Dermis blood vessel endothelial cell (primary cell): ENCODE measurements at regions not wholly inside any gene's neighbourhood (a gene's known extent, or its start where the extent isn't known, plus 50 kb on each side); places are given as distances from the start of the nearest gene placed in this dataset.
A peak's percentile ranks its signal among the peaks of the same experiment; 100 is the strongest.
"Not testable (repeated sequence)": the region's sequence is repeated elsewhere in the genome, so short reads cannot be mapped to it uniquely, and the experiment has no call there.

Source experiments
- DNase-seq: peaks from one replicate; pipeline ENCODE4 v3.0.0; 2010

DNA sequence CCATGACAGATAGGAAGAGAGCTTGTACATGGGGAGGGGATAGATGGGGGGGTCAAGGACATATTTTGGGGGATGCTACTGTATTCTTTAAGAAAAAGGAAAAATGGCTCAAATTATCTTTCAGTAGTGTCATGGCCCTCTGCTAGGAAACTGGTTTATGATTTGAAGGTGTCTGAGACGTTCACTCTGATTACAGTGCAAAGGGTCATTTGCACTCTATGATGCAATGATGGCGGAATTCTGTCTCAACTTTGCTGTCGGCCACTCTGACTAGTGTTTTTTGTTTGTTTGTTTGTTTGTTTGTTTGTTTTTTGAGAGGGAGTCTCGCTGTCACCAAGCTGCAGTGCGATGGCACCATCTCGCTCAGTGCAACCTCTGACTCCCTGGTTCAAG lies 180.0 kb downstream of the SOX4 start:
- no peak for DNase-seq

DNA sequence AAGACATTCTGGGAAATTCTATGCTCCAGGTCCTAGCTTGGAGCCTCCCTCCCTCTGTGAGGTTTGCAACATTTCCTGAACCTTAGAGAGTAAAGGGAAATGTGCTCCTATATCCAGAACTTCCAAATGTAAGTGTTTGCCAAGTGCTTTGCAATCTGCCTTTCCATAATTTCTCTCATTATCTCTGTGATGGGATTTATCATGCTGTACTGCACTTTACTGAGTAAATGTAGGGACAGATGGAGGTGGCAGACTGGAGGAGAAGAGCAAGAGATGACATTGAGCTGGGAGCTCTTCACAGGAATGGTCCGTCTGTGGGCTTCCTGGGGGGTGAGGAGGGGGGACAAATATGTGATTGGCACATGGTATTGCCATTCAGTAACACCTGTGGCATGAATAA lies 184.3 kb downstream of the SOX4 start:
- no peak for DNase-seq

DNA sequence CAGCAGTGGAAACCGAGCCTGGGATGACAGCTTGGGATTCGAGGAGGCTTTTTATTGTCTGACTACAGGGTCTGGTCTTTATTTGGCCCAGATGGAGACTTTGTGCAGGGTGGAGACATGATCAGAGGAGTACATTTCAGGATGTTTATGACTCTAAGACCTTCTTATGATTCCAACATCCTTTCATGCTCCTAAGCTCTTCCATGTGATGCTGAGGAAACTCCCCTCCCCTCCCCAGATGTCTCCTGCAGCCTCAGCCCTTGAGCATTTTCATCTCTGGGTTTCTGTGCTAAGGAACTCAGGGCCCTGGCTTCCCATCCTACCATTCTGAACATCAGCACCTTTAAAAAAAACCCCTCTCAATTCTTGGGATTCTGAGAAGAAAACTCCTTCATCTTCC lies 186.6 kb downstream of the SOX4 start:
- DNase-seq = no peak

DNA sequence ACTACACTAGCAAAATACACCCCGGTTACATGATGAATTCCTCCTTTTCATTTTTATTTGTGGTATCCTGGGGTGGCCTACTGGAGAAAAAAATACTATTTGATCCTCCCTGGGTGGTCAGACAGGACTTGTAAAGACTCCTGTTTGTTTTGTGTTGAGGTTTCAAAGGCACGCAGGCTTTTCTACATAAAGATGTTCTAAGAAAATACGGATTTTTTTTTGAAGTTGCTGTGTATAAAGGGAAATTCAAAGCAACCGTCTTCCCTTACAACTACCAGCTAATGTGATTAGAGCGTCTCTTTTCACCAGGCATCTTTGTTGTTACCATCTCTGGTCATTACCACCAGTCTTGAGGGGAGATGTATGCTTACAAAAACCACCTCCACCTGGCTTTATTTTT lies 187.1 kb downstream of the SOX4 start:
- no peak for DNase-seq

DNA sequence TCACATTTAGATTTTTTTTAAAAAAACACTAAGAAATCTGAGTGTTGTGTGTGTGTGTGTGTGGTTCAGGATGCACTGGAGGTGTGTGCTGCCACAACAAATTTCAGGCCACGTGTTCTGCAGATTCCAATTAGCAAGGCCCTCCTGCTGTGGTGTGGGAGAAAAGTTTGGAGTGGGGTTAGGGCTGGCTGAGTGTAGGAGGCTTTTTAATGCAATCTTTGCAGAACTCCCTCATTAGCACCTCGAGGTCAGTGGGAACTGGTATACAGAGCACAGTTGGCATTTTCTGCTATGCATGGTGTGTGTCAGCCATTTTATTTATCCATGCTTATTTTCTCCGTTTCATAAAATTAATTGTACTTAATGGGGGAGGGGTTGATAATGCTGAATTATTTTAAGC lies 187.6 kb downstream of the SOX4 start:
- DNase-seq = no peak

DNA sequence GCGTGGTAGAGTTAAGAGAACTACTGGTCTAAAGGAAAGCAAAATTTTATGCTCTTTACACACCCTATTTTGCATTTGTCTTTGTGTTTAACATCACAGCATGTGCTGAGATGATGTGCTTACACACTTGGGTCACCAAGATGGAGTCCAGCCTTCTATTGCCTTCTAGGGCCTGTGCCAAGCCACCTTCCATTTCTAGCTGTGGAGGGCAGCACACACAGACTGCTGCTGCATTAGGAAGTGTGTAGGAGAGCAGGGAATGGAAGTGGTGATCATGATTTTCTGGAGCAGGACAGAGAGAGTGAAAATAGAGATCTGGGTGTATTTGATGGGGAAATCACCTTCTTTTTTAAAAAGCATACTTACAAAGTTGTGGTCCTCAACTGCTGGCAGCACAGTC lies 191.6 kb downstream of the SOX4 start:
- DNase-seq = no peak

DNA sequence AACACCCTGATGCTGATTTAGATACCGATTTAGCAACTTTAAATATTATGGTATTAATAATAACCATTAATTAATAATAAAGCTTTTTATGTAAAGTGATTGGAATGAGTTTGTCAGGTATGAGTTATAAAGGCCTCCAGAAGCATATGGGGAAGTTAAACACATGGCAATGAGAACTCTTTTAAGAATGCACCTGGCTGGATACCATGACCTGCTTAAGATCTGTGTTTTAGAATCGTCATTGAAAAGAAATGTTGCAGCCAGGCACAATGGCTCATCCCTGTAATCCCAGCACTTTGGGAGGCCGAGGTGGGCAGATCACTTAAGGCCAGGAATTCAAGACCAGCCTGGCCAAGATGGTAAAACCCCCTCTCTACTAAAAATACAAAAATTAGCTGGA lies 197.5 kb downstream of the SOX4 start:
- DNase-seq = no peak

DNA sequence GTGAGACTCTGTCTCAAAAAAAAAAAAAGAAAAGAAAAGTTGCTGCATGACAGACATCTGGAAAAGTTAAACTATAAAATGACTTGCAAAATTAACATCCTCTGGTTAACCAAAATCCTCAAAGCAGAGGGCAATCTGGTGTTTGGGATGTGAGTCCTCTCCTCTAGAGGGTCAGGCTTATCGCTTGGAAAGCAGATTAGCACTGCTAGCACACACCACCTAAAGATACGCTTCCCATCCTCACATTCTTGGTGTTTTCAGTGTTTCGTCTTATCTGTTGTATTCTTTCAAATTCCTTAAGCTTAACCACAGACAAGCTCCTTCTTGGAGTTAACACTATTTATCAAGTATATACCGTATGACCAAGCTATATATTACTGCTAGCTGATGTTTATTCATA lies 198.0 kb downstream of the SOX4 start:
- DNase-seq = no peak

DNA sequence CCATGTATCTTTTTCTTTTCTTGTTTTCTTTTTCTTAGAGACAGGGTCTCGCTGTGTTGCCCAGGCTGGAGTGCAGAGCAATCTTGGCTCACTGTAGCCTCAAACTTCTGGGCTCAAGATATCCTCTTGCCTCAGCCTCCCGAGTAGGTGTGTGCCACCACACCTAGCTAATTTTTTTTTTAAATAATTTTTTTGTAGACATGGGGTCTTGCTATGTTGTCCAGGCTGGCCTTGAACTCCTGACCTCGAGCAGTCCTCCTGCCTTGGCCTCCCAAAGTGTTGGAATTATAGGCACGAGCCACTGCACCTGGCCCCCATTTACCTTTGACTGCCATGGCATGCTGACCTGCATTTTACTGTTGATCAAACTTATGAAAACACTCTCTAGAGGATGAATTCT lies 198.6 kb downstream of the SOX4 start:
- DNase-seq = no peak

DNA sequence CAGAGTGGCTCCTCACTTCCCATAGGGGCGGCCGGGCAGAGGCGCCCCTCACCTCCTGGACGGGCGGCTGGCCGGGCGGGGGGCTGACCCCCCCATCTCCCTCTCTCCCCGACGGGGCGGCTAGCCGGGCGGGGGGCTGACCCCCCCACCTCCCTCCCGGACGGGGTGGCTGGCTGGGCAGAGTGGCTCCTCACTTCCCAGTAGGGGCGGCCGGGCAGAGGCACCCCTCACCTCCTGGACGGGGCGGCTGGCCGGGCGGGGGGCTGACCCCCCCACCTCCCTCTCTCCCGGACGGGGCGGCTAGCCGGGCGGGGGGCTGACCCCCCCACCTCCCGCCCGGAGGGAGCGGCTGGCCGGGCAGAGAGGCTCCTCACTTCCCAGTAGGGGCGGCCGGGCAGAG lies 203.4 kb downstream of the SOX4 start:
- not testable (repeated sequence) for DNase-seq

DNA sequence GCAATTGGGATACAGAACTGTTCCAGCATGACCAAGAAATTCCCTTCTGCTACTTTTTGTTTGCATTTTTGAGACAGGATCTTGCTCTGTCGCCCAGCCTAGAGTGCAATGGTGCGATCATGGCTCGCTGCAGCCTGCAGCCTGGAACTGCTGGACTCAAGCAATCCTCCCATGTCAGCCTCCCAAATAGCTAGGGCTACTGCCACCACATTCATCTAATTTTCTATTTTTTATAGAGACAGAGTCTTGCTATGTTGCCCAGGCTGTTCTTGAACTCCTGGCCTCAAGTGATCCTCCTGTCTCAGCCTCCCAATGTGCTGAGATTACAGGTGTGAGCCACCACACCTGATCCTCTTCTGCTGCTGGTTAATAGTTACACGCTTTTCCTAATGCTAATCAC lies 204.9 kb downstream of the SOX4 start:
- DNase-seq = no peak

DNA sequence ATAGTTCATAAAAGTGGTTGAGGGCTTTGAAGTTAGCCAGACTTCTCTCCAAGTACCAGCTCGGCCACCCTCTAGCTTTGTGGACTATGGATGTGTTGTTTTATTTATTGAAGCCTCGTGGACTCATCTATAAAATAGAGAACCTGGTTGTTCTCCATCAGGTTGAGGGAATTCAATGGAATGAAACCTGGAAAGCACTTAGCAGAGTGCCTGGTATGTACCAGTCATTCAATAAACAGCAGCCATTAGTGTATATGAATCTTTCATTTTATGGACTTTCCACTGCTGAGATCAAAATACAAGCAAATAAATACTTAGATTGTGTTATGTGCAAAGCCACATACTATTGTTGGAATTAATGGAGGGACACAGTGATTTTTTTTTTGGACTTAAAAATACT lies 206.8 kb downstream of the SOX4 start:
- no peak for DNase-seq

DNA sequence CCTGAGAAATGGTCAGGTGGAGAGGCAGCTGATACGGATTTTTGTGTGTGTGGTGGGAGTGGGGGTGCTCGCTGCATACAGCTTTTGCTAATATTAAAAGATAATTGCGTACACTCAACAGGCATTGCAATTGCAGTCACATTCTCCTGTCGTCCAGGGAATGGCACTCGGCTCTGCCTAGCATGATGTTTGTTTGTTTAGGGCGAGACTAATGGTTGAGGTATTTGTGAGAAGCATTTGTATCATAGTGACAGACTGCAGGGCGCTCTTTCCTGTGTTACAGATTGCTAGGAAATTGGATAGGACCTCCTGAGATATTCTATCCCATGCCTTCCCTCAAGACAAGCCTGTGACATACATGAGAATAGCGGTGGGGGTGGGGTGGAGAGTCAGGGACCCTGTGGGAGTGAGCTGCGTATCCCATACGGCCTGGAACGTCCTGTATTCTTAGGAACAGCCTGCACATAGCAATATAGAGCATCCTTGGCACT lies 207.4 kb downstream of the SOX4 start:
- no peak for DNase-seq

DNA sequence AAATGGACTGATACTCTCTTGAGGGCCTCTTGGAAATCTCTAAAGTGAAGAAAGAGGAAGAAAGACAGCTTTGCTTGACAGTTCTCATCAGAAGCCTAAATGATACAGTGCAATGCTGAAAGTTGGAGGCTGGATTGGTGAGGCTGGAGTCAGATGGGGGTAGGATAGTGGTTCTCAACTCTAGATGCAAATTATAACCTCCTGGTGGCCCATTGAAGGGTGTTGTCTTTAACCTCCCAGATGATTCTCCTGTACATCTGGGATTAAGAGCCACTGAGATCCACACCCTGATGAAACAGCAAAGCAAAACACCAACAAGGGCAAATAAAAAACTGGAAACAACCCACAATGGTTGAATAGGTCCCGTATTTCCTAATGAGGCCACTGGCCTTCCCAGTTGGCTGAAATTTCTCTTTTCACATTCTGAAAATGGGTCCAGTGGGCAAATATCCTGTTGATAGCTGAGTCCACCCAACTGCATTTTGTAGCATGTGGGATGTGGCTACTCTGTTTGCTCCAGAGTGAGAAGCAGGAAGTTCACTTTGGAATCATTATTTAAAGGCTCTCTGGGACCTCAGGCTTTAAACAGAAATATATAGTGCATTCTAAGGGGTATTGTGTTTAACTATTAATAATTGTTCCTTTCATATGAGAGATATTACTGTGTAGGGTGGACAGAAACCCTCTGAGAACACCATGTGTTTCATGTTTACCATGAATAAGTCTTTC lies 208.1 kb downstream of the SOX4 start:
- no peak for DNase-seq

DNA sequence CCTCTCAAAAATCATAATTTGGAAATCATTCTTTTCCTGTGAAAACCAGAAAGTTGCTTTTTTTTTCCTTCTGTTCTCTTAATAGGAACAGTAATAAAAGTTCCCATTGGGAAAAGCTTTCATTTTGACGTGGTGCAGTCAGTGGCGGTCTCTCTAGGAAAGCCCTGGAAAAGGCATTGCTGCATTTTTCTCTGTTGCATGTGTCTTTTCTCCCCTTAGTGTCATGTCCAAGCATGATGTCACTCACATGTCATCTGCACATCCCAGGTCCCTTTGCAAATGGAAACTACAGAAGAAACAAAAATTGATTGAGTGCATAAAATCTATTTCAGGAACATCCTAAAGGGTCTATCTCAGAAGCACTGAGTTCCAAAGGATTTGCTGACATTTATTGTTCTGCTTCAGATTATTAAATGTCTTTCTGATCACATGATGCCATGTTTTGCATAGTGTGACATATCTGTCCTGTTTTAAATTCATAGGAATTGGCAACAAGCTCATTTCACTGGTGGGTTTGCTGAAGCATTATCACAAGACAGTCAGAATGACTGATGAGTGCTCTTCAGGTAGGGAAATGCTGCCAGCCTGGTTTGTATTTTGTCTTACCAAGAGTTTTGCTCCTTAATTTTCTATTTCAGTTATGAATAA lies 208.7 kb downstream of the SOX4 start:
- no peak for DNase-seq

DNA sequence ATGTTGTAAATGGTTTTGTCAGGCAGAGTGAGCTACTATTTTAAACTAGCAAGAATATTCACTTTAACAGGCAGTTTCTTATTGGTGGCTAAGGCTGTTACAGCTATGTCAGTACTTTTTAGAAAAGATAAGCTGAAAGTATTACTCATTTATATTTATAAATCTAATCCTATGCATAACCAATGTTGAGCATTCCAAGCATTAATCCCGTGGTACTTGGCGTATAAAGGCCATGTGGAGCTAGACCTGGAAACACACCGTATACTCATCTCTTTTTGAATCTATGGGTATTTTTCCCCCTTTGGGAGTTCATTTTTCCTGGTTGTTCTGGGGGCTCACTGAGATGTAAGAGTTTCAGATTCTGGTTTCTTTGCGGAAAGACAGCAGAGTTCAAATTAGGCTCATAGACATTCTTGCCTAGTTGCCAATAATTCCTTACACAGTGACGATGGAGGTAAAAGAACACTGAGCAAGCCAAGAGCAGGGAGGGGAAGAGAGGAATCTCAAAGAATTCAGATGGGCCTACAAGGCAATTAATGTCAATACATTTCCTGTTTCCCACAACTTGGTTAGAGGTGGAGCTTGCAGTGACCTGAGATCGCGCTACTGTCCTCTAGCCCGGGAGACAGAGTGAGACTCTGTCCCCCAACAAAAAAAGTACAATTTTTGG lies 211.5 kb downstream of the SOX4 start:
- no peak for DNase-seq

DNA sequence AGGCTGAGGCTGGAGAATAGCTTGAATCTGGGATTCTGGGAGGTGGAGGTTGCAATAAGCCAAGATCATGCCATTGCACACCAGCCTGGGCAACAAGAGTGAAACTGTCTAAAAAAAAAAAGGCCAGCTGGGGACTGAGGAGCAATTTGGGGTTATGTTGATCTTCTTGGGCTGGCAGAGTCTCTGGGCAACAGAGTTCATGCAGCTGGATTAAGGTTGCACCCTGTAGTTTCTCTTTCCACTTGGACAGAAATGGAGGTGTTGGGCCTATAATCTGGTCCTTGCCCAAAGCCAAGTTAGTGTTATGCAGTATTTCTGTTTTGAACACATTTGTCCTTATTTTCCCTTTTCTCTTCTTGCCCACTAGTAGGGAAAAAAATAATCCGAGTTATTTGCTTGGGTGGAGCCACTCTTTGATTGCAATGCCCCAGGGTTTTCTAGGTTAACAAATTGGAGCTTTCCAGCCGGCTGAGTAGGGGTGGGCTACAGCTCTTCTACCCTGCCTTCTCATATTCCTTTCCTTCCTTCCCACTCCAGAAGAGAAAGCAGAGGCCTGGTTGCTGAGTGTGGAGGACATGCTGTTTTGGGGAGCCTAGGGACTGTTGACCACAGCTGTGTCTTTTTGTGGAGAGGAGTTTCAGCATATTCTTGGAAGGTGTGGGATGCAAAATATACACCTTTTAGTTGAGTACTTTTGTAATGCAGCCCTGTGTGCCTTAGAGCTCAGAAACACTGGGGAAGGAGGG lies 213.9 kb downstream of the SOX4 start:
- DNase-seq = no peak

DNA sequence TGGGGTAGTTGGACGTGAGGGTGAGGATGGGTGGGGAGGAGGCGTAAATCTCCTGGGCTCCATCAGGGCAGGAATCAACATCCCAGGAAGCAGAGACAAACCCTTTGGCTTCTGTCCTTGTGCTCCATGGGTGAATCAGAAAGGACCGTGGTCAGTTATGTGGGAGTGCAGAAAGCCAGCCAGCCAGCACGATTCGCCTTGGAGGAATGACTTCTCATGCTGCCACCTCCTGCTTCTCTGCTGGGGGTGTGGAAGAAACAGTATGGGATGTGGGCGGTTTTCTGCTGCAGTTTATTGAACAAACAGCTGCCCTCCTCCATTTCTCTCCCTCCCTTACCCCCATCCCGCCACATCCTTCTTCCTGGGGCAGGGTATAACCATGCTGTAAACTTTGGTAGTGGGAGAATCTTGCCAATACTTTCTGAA lies 214.5 kb downstream of the SOX4 start:
- no peak for DNase-seq

DNA sequence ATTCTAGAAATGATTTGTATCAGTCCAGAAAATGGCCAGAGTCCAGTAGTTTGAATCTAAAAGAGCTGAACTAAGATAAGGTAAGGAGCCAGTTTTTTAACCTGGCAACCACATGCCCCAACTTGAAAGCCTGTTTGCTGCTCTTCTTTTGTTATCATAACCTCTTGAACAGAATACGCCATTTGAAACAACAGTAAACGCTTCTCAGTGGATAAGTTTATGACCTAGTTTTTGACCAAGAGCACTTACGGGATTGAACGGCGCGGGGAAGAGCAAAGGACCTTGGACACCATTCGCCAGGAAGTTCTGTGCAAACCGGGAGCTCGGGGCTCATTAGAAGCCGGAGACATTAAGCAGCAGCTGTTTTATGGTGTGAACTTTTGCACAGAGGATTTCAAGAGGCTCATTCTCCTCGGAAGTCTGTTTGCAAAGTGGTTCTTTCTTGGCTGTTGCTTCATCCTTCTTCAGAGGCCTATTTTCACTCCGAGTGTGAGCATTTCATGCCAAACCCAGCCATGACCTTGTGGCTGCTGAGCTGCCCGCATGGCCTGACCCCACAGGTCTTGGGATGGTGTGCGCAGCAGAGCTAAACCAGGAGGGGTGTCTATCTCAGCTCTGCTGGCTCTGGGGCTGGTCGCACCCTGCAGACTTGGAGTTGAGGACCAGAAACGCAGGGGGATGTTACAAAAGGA lies 215.1 kb downstream of the SOX4 start:
- DNase-seq = no peak

DNA sequence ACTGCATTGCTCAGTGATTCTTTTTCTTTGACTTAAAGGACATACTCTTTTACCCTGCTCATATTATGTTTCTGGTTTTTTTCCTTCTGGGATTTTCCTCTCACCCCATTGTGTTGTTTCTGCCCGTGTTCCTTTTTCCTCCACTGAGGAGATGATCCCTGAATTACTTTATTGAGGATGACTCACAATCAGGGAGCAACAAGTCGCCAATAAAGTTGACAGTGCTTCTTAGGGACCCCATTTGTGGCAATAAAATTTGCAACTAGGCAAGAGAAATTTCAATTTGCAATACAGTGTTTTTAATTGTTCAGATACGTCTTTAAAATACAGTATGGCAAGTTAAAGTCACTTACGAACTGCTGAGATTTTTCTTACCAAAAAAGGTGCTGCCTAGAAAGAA lies 217.9 kb downstream of the SOX4 start:
- no peak for DNase-seq

DNA sequence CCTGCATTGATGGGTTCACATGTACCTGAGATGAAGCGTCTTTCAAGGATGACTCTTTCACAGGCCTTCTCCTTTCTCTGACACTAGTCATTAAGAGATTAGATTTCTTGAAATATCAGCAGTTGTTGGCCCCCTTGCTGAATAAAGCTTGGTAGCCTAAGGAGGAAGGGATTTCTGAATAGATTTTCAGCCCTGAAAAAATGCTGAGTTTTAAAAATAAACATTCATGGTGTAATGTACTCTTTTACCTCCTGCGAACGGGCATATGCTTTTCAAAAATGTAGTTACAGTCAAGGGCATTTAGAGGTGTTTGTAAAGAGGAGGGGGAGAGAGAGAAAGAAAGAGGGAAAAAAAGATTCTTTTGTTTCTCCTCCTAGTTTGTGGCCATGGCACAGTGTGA lies 222.7 kb downstream of the SOX4 start:
- DNase-seq = no peak

DNA sequence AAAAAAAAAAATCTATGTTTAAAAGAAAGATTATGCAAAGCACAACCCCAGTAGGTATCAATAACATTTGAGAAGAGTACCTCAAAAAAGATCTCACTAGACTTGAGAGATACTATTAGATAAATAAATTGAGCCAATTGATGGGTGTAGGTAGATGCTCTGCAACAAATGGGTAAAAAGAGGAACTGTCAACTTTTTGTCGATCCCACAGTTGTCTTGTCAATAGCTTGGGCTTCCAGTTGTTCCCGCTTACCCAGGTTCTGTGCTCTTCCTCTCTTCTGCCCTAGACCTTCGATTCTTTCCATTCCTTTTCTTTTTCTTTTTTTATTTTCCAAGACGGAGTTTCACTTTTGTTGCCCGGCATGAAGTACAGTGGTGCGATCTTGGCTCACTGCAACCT lies 226.9 kb downstream of the SOX4 start:
- no peak for DNase-seq

DNA sequence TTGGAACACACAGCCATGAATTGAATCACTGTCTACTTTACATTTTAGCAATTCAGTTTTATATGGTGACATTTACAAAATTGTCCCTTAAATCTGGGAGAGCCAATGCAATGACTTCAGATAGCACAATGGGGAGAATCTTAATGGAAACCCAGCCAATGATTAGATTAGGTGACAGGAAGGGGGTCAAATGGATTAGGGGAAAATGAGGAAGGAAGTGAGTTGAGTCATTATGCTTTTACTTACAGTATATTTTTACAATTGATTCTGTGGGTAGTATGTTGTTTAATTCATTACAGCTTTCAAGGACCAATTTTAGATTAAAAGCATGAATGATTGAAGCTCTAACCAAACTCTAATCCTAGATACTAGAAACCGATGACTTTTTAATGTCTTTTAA lies 229.8 kb downstream of the SOX4 start:
- peak; percentile 49 for DNase-seq
